HCT116 (cell line): ENCODE measurements at regions not wholly inside any gene's neighbourhood (a gene's known extent, or its start where the extent isn't known, plus 50 kb on each side); places are given as distances from the start of the nearest gene placed in this dataset.

ENCODE experiments used
- ATF3 ChIP-seq: IDR thresholded peaks from 2 replicates; pipeline ENCODE4 v1.6.1; 2012
- CEBPB ChIP-seq: IDR thresholded peaks from 2 replicates; pipeline ENCODE4 v1.6.1; 2012; ENCODE audit warnings: low read depth
- CTCF ChIP-seq, 3 experiments: fragments of 200-600 bp in 1 of 3; sonication (generic) in 1 of 3; IDR thresholded peaks in 2 of 3; conservative IDR thresholded peaks in 1 of 3; 2 replicates each; pipeline ENCODE4 v1.5.1; 2012 to 2017; ENCODE audit warnings: low read depth in 2 of 3, low read length in 2 of 3, antibody characterized with exemption in 1 of 3, borderline replicate concordance in 1 of 3, control low read depth in 1 of 3, mild to moderate bottlenecking in 1 of 3, mixed read lengths in 1 of 3, mixed run types in 1 of 3, moderate library complexity in 1 of 3; ENCODE audit not compliant: insufficient read depth in 1 of 3
- EZH2 ChIP-seq: fragments of 200-600 bp; sonication (generic); IDR thresholded peaks from 2 replicates; pipeline ENCODE4 v1.6.1; 2017; ENCODE audit warnings: antibody characterized with exemption, mixed run types
- EZH2phosphoT487 ChIP-seq: fragments of 200-600 bp; IDR thresholded peaks from 2 replicates; pipeline ENCODE4 v1.6.1; 2018; ENCODE audit warnings: antibody characterized with exemption, borderline replicate concordance
- FOSL1 ChIP-seq: IDR thresholded peaks from 2 replicates; pipeline ENCODE4 v1.6.1; 2012; ENCODE audit warnings: low read depth
- MAX ChIP-seq: IDR thresholded peaks from 2 replicates; pipeline ENCODE4 v1.6.1; 2012
- POLR2A ChIP-seq: IDR thresholded peaks from 2 replicates; pipeline ENCODE4 v1.7.0; 2011; ENCODE audit warnings: borderline replicate concordance; ENCODE audit not compliant: insufficient read depth, insufficient read length; ENCODE audit errors: extremely low read depth
- POLR2AphosphoS5 ChIP-seq: IDR thresholded peaks from 2 replicates; pipeline ENCODE4 v1.6.1; 2011; ENCODE audit warnings: mild to moderate bottlenecking, low read depth, low read length, moderate library complexity
- REST ChIP-seq: IDR thresholded peaks from 2 replicates; pipeline ENCODE4 v1.6.1; 2012; ENCODE audit warnings: low read depth
- TCF7L2 ChIP-seq: IDR thresholded peaks from 2 replicates; pipeline ENCODE4 v1.7.0; 2011; ENCODE audit warnings: borderline replicate concordance, inconsistent platforms; ENCODE audit not compliant: insufficient read depth, insufficient read length; ENCODE audit errors: extremely low read depth
- ZBTB33 ChIP-seq: IDR thresholded peaks from 2 replicates; pipeline ENCODE4 v1.6.1; 2011; ENCODE audit warnings: mild to moderate bottlenecking, low read length, moderate library complexity; ENCODE audit not compliant: insufficient replicate concordance; ENCODE audit errors: extremely low read depth

GRCh38 chr7:124261710-124262109, 228.8 kb upstream of the TMEM229A start:
- TF ChIP-seq EZH2phosphoT487 = no peak
- TF ChIP-seq TCF7L2 = no peak
- no peak for TF ChIP-seq CTCF (IDR thresholded peaks at IDR 0.05 in 2 of 3, conservative IDR thresholded peaks at IDR 0.05 in 1 of 3; ENCODE audit: borderline replicate concordance in 1 of 3, insufficient read depth in 1 of 3, low read depth in 2 of 3, low read length in 2 of 3)
- TF ChIP-seq EZH2 = no peak
- no peak for TF ChIP-seq REST
- no peak for TF ChIP-seq CEBPB
- TF ChIP-seq POLR2A = no peak
- TF ChIP-seq ATF3 = no peak
- no peak for TF ChIP-seq MAX
- TF ChIP-seq FOSL1 = no peak
- TF ChIP-seq POLR2AphosphoS5 = no peak
- TF ChIP-seq ZBTB33 = no peak
